GM12874 (cell line): ENCODE measurements at regions not wholly inside any gene's neighbourhood (a gene's known extent, or its start where the extent isn't known, plus 50 kb on each side); places are given as distances from the start of the nearest gene placed in this dataset.

ENCODE experiments used
- TF ChIP-seq, protein P1 (sequence below): IDR thresholded peaks from 2 replicates; pipeline ENCODE4 v1.5.1; 2011; ENCODE audit warnings: low read depth, mild to moderate bottlenecking, control low read depth, low read length, moderate library complexity; ENCODE audit not compliant: insufficient read depth

DNA sequence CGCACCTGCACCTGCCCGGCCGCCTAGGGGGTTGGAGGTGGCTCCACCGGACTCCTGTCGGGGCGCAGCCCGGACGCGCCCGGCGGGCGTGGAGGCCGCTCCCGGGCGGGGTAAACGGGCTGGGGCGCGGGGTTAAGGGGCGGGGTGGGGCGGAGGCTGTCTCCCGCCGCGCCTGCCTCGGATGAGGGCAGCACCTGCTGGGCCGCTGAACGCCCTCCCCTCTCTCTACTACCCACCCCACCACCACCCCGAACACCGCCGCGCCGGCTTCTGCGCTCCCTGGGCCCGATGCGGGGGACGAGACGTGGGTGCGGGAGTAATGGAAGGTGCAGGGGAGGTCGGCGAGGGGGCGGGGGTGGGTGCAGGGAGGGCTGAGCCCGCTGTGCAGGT, 224.8 kb upstream of the ID2 start:
- TF ChIP-seq, protein P1, sequence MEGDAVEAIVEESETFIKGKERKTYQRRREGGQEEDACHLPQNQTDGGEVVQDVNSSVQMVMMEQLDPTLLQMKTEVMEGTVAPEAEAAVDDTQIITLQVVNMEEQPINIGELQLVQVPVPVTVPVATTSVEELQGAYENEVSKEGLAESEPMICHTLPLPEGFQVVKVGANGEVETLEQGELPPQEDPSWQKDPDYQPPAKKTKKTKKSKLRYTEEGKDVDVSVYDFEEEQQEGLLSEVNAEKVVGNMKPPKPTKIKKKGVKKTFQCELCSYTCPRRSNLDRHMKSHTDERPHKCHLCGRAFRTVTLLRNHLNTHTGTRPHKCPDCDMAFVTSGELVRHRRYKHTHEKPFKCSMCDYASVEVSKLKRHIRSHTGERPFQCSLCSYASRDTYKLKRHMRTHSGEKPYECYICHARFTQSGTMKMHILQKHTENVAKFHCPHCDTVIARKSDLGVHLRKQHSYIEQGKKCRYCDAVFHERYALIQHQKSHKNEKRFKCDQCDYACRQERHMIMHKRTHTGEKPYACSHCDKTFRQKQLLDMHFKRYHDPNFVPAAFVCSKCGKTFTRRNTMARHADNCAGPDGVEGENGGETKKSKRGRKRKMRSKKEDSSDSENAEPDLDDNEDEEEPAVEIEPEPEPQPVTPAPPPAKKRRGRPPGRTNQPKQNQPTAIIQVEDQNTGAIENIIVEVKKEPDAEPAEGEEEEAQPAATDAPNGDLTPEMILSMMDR: no peak

DNA sequence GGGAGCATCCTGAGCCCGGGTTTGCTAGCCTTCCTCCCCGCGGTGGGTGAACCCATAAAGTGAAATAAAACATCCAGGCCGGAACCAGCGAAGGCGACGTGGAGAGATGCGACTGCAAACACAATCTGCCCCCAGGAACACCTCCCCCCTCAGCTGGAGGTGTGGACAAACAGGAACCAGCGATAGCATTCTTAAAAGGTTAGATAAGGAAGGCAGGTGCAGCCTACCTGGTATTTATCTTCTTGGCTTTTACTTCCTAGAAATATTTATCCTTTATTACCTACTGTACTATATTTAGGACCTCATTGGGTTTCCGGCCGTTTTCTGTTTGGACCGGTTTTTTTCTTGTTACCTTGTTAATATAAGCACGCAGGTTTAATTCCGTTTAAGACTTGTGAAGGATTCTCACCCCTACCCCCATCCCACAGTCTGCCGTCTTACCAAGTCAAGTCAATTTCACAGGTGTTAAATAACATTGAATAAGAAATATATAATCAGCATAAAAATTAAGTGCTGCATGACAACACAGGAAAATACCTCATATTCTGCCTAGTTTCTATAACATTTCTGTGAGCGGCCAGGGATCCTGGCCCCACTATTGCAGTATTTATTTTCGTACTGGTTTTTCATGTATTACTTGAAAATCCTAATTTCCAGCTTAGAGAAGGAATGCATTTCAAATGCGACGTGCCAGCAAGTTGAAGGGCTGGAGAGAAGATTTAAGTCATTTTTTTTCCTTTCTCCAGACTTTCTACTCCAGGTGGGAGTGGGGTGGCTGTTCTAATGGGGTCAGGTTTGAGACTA, 224.0 kb upstream of the ID2 start:
- TF ChIP-seq, protein P1: no peak

DNA sequence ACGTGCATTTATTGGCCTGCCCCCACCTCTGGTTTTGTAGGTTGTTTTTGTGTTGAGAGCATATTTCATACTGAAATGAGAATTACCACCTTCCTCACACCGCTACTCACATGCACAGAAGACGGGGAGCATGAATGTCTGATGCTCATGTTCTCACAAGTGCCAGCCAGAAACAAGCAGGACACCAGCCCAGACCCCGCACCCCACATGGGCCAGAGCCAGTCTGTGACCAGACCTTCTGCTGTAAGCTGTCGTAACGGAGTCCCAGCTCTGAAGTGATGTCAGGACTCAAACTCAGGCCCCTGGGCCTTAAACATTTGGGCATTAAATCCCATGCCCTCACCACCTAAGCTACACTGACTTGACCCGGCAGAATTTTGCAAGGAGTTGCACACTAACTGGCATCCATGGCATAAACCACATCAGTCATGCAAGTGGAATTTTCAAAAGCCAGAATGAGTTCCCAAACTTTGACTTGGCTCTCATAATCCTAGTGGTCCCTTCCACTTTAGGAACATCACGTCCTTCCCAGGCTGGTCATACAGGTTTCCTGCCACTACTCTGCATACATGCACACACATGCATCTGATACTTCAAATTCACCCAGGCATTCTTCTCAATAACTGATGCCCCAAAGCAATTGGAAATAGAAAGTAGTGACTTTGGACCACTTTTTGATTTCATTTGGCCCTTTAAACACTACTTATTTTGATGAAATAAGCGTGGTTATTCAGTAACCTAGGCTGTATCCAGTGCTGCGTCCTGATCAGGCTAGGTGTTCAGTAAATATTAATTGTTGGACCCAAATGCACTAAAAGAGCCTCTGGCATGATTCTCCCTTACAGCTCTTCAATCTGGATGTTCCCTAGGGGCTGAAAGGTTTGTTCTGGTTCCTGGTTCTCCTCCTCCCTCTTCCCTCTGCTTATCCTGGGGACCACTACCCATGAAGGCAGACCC, 223.1 kb upstream of the ID2 start:
- TF ChIP-seq, protein P1: no peak

DNA sequence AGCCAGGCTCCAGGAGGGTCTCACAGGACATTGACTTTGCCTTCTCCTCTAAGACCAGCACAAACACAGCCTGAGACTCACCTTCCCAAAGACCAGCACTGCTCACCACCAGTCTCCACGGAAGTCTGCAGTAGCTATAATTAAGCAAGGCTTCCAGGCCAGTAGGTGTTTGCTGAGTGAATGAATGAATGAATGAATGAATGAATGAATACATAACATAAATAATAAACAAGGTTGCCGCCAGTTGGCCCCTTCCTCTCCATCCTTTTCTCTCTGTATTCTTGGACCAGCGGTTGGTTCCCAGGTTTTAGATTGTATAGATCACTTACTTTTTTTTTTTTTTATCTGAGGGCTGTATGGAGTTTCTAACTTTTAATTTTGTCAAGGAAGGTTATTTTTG, 222.4 kb upstream of the ID2 start:
- TF ChIP-seq, protein P1: no peak

DNA sequence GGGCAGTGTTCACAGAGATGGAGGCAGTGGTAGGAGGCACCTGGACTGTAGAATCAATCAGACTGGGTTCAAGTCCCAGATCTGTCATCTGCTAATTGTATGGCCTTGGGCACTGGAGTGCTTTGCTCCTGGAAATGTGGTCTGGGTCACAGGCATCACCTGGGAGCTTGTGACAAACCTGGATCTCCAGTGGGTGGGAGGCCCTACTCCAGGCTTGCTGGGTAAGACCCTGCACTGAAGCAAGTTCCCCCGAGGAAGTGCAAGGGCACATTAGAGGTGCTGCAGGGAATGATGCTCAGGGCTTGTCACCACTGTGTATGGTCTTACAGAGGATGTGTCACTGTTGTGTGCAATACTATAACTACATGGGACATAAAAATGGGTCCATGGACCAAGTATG, 220.5 kb upstream of the ID2 start:
- TF ChIP-seq, protein P1: no peak

DNA sequence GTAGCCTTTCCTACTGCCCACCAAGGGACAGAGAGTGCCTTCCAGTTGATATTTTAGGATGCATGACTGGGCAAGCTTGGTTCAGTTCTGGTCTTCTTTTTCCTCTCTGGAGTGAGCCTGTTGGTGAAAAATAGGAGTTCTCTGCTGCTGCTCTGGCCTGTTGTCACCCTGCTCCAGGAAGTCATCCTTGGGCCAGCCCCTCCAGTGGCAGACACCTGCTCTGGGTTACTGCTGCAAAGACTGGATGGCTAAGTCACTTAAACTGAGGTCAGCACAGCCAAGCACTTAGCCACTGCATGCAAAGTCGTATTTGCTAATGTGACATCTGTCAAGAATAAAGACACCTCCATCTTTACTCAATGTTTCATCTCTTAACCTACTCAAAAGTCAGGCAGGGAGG, 219.6 kb upstream of the ID2 start:
- TF ChIP-seq, protein P1: no peak

DNA sequence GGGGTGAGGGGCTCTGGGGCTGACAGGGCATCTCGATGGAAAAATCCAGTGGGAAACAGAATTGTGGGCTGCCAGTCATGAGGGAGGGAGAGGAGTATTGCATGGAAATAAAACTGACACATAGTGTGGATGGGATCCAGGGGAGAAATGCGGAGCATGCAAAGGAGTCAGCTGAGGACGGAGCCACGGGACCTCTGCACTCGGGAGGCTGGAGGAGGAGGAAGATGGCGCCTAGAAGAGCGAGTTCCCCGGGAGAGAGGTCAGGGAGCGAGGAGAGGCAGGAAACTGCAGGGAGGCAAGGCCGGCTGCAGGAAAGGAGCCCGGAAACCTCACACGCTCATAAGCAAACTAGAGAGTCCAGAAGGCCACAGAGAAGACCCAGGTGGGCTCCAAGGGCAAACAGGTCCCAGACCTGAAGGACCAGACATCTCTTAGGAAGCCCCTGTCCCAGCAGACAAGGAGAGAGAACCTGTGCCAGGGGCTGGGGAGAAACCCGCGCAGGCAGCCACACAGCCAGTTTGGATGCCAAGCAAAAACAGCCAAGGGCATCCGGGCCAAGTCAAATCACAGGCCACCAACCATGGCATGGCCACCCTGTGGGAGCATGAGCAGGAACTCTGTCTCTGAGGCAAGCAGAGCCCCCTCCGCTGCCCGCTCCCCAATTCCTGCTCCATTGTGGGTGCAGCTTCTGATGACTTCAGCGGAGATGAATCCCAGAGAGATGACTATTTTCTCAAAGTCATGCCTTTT, 218.8 kb upstream of the ID2 start:
- TF ChIP-seq, protein P1: no peak
